ENCODE measurements at regions not wholly inside any gene's neighbourhood (a gene's known extent, or its start where the extent isn't known, plus 50 kb on each side); places are given as distances from the start of the nearest gene placed in this dataset.

DNA sequence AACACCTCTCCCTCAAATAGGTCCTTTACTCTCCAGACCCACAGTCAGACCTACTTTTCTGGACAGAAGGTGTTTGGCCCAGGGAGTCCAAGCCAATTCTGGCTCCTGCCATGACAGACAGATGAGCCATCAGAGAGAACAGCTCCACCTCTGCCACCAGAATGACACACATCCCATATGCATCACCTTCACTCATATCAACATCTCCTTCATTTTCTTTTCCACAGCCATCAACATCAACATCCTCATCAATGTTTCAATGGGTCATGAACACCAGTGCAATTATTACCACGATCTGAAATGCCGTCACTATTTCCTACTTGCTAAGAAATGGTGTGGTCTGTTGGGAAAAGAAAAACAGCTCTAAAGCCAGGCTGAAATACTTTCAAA lies 67.9 kb downstream of the CCDC71L start:
- Histone ChIP-seq H3K36me3 (ENCODE audit: insufficient read depth, low read depth, low read length) (no peaks in the 10 kb centered on the region), H3K4me1 (ENCODE audit: insufficient read depth, low read length) (no peaks in the 10 kb centered on the region), H3K9ac (ENCODE audit: low read depth, low read length) (no peak overlapping the region), H3K27ac (ENCODE audit: low read length) (no peak overlapping the region), H3K4me3 (ENCODE audit: low read length) (no peak overlapping the region), H3K9me3 (ENCODE audit: insufficient read depth, low read depth, low read length) (no peaks in the 10 kb centered on the region), H3K27me3 (ENCODE audit: insufficient read depth, low read length) (no peaks in the 10 kb centered on the region)

DNA sequence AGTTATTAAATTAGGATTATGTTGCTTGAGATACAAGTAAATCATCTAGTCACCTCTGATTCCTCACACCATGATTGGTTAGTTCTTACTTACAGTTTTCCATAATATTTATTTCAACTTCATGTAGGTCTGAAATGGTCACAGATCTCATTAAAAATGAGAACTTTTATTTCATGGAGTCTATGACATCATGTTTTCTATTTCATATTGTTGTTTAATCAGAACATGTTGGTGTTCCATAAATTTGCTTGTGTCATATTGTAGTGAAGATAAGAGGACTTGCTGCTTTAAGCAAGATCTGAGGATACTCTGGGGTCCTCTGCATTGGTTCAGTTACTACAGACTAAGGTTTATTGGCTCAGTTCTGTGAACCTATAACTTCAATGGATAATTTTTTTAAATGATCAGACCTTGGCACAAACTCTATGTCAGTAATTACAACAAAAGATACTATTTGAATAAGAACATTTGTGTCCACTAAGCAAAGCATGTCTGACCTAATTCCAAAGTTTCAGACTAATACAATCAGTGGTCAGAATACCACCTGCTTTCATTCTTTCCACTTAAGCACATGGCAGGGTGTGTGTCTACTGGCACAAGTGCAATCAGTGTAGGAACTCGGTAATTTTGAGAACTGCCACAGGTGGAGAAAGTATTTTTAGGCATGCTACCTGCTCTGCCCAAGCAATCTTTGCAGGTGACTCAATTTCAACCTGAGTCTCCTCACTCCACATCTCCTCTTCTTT lies 68.5 kb downstream of the CCDC71L start:
- Histone ChIP-seq H3K36me3 (ENCODE audit: insufficient read depth, low read depth, low read length) (no peaks in the 10 kb centered on the region), H3K9ac (ENCODE audit: low read depth, low read length) (no peak overlapping the region), H3K4me1 (ENCODE audit: insufficient read depth, low read length) (no peaks in the 10 kb centered on the region), H3K4me3 (ENCODE audit: low read length) (no peak overlapping the region), H3K9me3 (ENCODE audit: insufficient read depth, low read depth, low read length) (no peaks in the 10 kb centered on the region), H3K27me3 (ENCODE audit: insufficient read depth, low read length) (no peaks in the 10 kb centered on the region), H3K27ac (ENCODE audit: low read length) (no peak overlapping the region)

DNA sequence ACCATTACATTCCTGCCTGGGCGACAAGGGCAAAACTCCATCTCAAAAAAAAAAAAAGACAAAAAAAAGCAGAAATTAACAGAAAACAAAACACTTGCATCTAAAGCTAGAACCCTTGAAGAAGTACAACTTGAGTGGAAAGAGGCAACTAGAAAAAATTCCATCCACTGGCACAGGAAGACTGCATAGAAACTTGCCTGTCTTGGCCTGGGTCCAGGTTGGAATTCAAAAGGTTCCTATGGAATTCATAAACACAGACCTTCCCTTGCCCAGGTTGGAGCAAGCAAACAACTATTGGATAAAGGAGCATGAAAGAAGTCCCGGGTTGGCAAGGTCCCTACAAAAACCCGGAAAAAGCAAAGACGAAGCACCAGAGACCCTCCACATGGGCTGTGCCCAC lies 69.8 kb downstream of the CCDC71L start:
- Histone ChIP-seq H3K9ac (ENCODE audit: low read depth, low read length) (no peak overlapping the region), H3K36me3 (ENCODE audit: insufficient read depth, low read depth, low read length) (no peaks in the 10 kb centered on the region), H3K4me1 (ENCODE audit: insufficient read depth, low read length) (no peaks in the 10 kb centered on the region), H3K27ac (ENCODE audit: low read length) (no peak overlapping the region), H3K27me3 (ENCODE audit: insufficient read depth, low read length) (no peaks in the 10 kb centered on the region), H3K9me3 (ENCODE audit: insufficient read depth, low read depth, low read length) (no peaks in the 10 kb centered on the region), H3K4me3 (ENCODE audit: low read length) (no peak overlapping the region)

DNA sequence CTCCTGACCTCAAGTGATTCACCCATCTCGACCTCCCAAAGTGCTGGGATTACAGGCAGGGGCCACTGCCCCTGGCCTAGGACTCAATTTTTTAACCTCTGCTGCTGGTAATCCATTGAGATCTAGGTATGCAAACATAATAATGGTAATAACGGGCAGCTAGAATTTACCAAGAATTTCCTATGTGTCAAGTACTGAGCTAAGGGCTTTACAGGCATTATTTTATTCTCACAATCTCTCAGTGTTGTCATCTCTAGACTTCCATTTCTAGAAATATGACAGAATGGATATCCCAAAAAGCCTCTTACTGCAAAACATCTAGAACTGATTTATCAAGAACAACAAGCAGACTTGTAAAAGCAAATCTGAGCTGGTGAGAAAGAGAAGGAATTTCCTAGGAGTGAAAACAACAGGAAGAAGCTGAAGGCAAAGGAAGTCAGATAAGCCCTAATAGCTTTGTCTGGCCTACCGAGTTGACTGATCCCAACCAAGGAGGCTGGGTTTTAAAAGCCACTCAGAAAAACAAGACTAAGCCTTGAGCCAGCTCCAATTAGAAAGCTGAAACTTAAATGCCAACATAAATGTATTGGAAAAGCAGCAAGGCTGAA lies 70.6 kb downstream of the CCDC71L start:
- no peak overlapping the region for H3K9ac ChIP-seq (ENCODE audit: low read depth, low read length)
- H3K9me3 ChIP-seq (ENCODE audit: insufficient read depth, low read depth, low read length) = no peaks in the 10 kb centered on the region
- H3K36me3 ChIP-seq (ENCODE audit: insufficient read depth, low read depth, low read length) = no peaks in the 10 kb centered on the region
- H3K27me3 ChIP-seq (ENCODE audit: insufficient read depth, low read length) = no peaks in the 10 kb centered on the region
- H3K4me1 ChIP-seq (ENCODE audit: insufficient read depth, low read length) = no peaks in the 10 kb centered on the region
- no peak overlapping the region for H3K4me3 ChIP-seq (ENCODE audit: low read length)
- H3K27ac ChIP-seq (ENCODE audit: low read length) = no peak overlapping the region

DNA sequence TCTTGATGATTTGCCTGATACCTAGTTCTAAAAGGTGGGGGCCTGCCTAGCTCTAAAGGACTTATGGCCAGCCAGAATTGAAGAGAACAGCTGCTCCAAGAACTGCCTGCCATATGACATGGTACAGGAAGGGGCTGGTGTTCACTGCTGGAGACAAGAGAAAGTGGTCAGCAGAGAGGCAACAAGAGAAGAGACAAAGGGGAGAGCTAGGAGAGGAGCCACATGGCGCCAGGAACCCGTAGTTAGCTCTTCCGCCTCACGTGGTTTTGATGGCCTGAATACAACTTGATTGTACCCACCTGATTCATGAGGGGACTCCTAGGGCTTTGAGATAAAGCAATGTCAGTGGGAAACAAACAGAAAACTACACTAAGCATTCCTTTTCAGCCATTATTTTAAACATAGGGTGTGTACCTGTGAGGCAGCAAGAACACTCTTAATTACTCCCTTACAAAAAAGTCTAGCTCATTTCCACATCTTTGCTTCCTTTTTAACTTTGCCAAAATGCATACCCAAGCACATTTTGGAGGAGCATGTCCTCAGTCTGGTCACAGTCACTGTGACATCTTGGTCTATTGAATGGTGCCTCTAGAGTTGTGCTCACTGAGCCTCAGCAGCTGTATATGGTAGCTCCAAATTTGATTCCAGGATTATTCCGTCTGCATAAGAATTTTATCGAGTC lies 71.6 kb downstream of the CCDC71L start:
- Histone ChIP-seq H3K9me3 (ENCODE audit: insufficient read depth, low read depth, low read length) (no peaks in the 10 kb centered on the region), H3K9ac (ENCODE audit: low read depth, low read length) (no peak overlapping the region), H3K27me3 (ENCODE audit: insufficient read depth, low read length) (no peaks in the 10 kb centered on the region), H3K36me3 (ENCODE audit: insufficient read depth, low read depth, low read length) (no peaks in the 10 kb centered on the region), H3K4me1 (ENCODE audit: insufficient read depth, low read length) (no peaks in the 10 kb centered on the region), H3K27ac (ENCODE audit: low read length) (no peak overlapping the region), H3K4me3 (ENCODE audit: low read length) (no peak overlapping the region)

DNA sequence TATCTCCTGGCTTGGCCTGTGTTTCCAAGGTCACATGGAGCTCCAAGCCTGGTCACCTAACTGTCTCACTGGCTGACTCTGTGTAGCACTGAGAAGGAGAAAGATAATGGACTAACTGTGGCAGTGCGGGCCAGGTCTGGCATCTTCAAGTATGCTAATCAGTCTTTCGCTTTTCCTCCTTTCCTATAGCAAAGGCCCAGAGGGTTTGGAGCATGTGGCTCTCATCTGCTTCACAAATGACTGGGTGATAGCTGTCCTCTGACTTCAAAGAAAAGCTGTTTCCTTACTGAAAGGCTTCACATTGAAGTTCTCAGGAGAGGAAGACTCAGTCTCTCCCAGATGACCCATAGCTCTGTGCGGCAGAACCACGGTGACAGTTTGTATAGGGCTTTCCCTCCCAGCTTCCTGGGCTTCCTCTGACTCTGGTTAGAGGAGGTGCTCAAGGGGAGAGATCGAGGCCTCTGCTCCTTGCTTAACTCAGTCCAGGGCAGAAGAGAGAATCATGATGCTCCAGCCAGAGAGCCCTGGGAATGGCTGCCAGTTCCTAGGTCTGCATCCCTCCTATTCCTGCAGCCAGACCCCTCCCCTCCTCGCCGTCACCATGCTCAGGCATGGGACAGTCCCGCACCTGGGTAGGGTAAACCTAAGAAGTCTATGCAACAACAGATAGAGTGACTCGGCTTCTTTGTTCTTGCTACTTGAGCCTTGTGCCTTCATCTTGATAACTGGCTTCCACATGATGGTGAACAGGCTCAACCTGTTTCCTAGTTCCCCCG lies 72.3 kb downstream of the CCDC71L start:
- Histone ChIP-seq H3K36me3 (ENCODE audit: insufficient read depth, low read depth, low read length) (no peaks in the 10 kb centered on the region), H3K4me1 (ENCODE audit: insufficient read depth, low read length) (no peaks in the 10 kb centered on the region), H3K9me3 (ENCODE audit: insufficient read depth, low read depth, low read length) (no peaks in the 10 kb centered on the region), H3K27me3 (ENCODE audit: insufficient read depth, low read length) (no peaks in the 10 kb centered on the region), H3K27ac (ENCODE audit: low read length) (no peak overlapping the region), H3K9ac (ENCODE audit: low read depth, low read length) (no peak overlapping the region), H3K4me3 (ENCODE audit: low read length) (no peak overlapping the region)

DNA sequence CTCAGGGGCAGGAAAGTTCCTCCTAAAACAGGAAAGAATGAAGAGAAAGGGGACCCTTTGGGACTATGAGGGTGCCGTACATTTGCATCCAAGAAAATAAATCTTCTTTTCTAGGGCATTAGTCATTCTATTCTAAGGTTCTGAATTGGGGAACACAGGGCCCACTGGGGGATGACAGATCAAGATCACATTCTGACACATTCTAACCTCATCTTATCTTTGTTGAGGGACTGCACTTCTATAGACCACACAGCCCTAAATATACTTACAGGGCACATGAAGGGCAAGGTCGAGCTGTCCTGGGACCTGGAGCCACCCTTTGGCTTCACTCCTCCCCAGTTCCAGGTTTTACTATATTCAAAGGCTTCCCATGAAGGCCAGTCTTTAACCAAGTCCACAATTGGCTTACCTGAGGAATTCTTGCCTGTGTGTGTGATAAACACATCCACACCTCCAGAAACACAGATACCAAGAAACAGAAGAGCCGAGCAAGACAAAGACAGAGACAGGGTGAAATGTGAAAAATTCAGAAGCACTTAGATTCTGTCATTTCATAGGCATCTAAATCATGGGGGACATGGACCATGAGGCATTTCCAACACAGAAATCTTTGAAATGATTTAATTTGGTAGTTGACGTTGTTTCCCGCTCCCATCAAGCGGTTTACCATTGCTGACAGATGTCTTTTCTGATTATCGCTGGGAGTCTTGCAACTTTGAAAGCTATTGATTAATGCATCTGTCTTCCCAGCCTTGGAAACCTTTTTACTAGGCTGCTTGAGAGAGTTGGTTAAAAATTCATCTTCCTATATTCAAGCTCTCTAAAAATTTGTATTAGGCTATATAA lies 75.8 kb downstream of the CCDC71L start:
- Histone ChIP-seq H3K36me3 (ENCODE audit: insufficient read depth, low read depth, low read length) (no peaks in the 10 kb centered on the region), H3K9me3 (ENCODE audit: insufficient read depth, low read depth, low read length) (no peaks in the 10 kb centered on the region), H3K4me3 (ENCODE audit: low read length) (no peak overlapping the region), H3K27ac (ENCODE audit: low read length) (no peak overlapping the region), H3K4me1 (ENCODE audit: insufficient read depth, low read length) (no peaks in the 10 kb centered on the region), H3K27me3 (ENCODE audit: insufficient read depth, low read length) (no peaks in the 10 kb centered on the region), H3K9ac (ENCODE audit: low read depth, low read length) (no peak overlapping the region)

DNA sequence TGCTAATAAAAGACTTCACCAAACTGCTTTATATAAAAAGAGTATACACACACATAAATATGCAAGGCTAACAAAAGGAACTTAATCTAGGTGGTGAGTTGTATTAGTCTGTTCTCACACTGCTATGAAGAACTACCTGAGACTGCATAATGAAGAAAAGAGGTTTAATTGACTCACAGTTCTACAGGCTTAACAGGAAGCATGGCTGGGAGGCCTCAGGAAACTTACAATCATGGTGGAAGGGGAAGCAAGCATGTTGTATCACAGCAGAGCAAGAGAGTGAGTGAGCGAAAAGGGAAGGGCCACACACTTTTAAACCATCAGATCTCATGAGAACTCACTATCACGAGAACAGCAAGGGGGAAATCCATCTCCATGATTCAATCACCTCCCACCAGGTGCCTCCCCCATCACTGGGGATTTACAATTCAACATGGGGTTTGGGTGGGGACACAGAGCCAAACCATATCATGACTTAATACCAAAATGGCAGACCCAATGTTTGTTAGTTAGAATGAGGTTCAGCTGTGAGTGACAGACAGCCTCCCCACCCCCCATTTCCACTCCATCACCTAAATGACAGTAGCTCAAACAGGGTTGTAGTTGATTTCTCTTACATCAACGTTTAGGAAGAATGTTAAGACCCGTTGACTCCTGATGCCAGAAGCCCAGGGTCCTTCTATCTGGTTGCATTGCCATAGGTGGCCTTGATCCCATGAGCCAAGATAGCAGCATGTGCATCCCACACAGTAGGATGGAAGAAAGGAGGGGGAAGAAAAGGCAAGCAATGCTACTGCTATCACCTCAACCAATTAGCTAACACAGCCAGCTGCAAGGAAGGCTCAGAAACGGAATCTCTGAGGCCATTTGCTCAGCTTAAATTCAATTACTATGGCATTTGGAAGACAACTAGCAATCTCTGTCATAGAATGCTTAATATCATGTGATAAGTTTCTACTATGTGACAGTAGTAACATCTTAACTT lies 77.0 kb downstream of the CCDC71L start:
- H3K27me3 ChIP-seq (ENCODE audit: insufficient read depth, low read length) = no peaks in the 10 kb centered on the region
- no peaks in the 10 kb centered on the region for H3K4me1 ChIP-seq (ENCODE audit: insufficient read depth, low read length)
- H3K4me3 ChIP-seq (ENCODE audit: low read length) = no peak overlapping the region
- H3K27ac ChIP-seq (ENCODE audit: low read length) = no peak overlapping the region
- no peaks in the 10 kb centered on the region for H3K9me3 ChIP-seq (ENCODE audit: insufficient read depth, low read depth, low read length)
- H3K9ac ChIP-seq (ENCODE audit: low read depth, low read length) = no peak overlapping the region
- no peaks in the 10 kb centered on the region for H3K36me3 ChIP-seq (ENCODE audit: insufficient read depth, low read depth, low read length)

DNA sequence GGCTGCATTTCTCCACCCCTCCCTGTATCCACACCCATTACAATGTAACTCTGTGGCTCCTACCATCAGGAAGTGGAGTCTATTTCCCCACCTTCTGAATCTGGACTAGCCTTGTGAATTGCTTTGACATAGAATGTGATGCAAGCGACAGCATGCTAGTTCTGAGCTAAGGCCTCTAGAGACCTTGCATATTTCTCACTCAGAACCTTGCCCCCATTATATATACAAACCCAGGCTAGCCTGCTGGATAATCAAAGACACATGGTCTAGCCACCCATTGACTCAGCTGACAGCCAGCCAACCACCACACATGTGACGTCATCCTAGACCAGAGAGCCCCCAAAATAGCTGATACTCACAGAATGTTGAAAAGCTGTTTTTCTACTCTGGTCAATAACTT lies 77.9 kb downstream of the CCDC71L start:
- Histone ChIP-seq H3K27me3 (ENCODE audit: insufficient read depth, low read length) (no peaks in the 10 kb centered on the region), H3K27ac (ENCODE audit: low read length) (no peak overlapping the region), H3K4me3 (ENCODE audit: low read length) (no peak overlapping the region), H3K9ac (ENCODE audit: low read depth, low read length) (no peak overlapping the region), H3K36me3 (ENCODE audit: insufficient read depth, low read depth, low read length) (no peaks in the 10 kb centered on the region), H3K9me3 (ENCODE audit: insufficient read depth, low read depth, low read length) (no peaks in the 10 kb centered on the region), H3K4me1 (ENCODE audit: insufficient read depth, low read length) (no peaks in the 10 kb centered on the region)

DNA sequence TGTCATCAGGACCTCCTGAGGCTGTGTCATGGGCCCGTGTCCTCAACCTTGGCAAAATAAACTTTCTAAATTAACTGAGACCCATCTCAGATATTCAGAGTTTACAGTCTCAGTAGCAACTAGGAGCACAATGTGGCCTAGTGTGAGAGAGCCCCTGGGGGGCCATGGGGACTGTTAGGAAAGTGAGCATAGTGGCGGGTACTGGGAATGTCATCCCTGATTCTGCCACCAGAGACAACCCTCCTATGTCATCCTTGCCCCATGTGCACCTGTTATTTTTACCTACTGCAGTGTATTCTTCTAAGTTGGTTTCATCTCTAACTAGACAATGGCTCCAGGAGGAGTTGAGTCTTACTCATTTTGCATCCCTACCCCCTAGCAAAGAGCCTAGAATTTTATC lies 78.6 kb downstream of the CCDC71L start:
- Histone ChIP-seq H3K27ac (ENCODE audit: low read length) (no peak overlapping the region), H3K4me1 (ENCODE audit: insufficient read depth, low read length) (no peaks in the 10 kb centered on the region), H3K36me3 (ENCODE audit: insufficient read depth, low read depth, low read length) (no peaks in the 10 kb centered on the region), H3K27me3 (ENCODE audit: insufficient read depth, low read length) (no peaks in the 10 kb centered on the region), H3K9ac (ENCODE audit: low read depth, low read length) (no peak overlapping the region), H3K4me3 (ENCODE audit: low read length) (no peak overlapping the region), H3K9me3 (ENCODE audit: insufficient read depth, low read depth, low read length) (no peaks in the 10 kb centered on the region)

Measured in iPS-20b (cell line).